ENCODE measurements at regions not wholly inside any gene's neighbourhood (a gene's known extent, or its start where the extent isn't known, plus 50 kb on each side); places are given as distances from the start of the nearest gene placed in this dataset.
"Not testable (repeated sequence)": the region's sequence is repeated elsewhere in the genome, so short reads cannot be mapped to it uniquely, and the experiment has no call there.

- no peak overlapping the region for H3K27ac Mint-ChIP-seq
- ChIA-PET POLR2A (no interaction called here), CTCF (no interaction called here)
- no peaks in the 10 kb centered on the region for H3K36me3 Mint-ChIP-seq (ENCODE audit: low read depth)
- no peaks in the 10 kb centered on the region for H3K4me1 Mint-ChIP-seq
- no peak overlapping the region for H3K4me3 Mint-ChIP-seq
- no peaks in the 10 kb centered on the region for H3K9me3 Mint-ChIP-seq
- no peak for DNase-seq
- peaks cover 8% of the 10 kb centered on the region for H3K27me3 Mint-ChIP-seq
Measured at GRCh38 chr15:77837649-77838025, 204.9 kb upstream of the LINGO1 start.

DNA sequence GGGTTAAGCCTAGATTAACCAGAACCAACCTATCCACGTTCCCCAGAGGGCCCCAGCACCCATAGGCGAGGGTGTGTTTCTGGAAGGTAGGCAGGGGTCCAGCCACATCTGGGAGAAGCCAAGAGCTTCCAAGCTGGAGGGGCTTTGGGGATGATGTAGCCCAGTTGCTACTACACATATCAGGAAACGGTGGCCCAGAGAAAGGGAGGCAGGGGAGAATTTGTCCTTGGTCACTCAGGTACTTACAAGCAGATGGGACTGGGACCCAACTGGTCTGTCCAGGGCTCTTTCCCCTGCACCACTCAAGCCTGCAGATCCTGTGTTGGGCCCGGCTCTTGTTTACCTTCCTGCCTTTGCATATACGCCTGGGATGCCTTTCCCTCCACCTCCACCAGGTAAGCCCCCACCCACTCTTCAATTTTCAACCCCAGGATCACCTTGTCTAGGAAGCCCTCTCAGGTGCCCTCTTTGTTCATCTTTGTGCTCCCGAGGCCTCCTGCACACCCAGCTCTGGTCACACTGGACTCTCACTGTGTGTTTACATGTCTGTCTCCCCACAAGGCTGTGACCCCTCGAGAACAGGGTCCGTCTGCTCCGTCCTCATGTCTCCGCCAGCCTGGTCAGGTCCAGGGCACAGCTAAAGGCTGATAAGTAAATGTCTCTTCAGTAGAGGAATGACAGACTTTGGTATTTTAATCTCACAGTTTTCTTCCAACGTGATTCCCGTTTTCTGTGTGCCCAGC is 204.4 kb upstream of the LINGO1 start:
- Mint-ChIP-seq H3K4me3 (no peak overlapping the region), H3K4me1 (no peaks in the 10 kb centered on the region), H3K9me3 (no peaks in the 10 kb centered on the region), H3K27ac (no peak overlapping the region), H3K36me3 (ENCODE audit: low read depth) (no peaks in the 10 kb centered on the region), H3K27me3 (peaks cover 5% of the 10 kb centered on the region)
- ChIA-PET POLR2A (no interaction called here), CTCF (no interaction called here)
- DNase-seq = no peak

DNA sequence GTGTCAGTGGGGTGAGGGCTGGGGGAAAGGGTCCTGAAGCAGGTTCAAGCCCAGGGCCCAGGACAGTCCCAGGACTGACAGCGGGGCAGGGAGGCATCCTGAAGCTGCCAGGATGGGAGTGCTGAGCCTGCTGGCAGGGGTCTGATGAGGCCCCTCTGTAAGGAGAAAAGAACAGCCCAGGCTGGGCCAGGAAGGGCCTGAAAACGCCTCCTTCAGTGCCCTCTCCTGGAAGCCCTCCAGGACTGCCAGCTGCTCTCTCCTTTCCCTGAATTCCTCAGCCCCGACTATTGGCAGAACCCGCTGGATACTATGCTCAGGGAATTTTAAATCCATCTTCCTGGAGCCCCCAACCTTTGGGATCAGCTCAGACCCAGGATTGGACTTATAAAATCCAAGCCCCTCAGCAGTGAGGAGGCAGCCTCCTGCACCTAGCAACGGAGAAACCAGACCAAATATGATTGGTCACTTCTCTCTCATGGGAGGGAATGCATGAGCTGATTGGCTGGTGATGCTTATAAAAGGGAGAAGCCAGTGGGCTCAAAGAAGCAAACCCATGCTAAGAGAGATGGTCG is 203.5 kb upstream of the LINGO1 start:
- ChIA-PET POLR2A (no interaction called here), CTCF (no interaction called here)
- Mint-ChIP-seq H3K27ac (no peak overlapping the region), H3K27me3 (peaks cover 5% of the 10 kb centered on the region), H3K4me1 (no peaks in the 10 kb centered on the region), H3K9me3 (no peaks in the 10 kb centered on the region), H3K4me3 (no peak overlapping the region), H3K36me3 (ENCODE audit: low read depth) (no peaks in the 10 kb centered on the region)
- no peak for DNase-seq

DNA sequence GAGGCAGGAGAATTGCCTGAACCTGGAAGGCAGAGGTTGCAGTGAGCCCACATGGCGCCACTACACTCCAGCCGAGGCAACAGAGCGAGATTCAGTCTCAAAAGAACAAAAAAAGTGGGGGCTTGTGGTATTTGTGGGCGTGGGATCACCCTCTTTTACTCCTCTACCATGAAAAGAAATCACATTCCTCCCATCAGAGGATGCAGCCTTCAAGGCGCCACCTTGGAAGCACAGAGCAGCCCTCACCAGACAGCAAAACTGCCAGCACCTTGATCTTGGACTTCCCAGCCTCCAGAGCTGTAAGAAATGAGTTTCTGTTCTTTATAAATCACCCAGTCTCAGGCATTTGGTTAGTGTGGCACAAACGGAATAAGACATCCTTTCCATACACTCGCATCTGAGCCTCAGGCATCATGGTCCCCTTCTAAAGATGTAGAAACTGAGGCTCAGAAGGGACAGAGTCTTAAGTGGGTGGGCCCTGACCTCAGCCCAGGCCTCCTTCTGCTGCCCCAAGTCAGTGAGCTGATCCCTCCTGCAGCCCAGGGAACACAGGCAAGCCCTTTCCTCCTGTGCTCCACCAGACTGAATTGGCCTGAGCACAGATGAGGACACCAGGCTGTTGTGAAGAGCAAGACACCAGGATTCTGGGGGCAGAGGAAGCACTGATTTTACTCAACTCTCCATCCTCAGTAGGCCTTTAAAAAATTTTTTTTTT is 201.7 kb upstream of the LINGO1 start:
- Mint-ChIP-seq H3K4me1 (no peaks in the 10 kb centered on the region), H3K36me3 (ENCODE audit: low read depth) (no peaks in the 10 kb centered on the region), H3K27ac (no peak overlapping the region), H3K9me3 (no peaks in the 10 kb centered on the region), H3K4me3 (no peak overlapping the region), H3K27me3 (peaks cover 2% of the 10 kb centered on the region)
- ChIA-PET POLR2A (no interaction called here), CTCF (no interaction called here)
- DNase-seq = no peak

GRCh38 chr15:77832874-77833273 is 200.2 kb upstream of the LINGO1 start:
- ChIA-PET CTCF (no interaction called here), POLR2A (no interaction called here)
- Mint-ChIP-seq H3K27ac (no peak overlapping the region), H3K4me3 (no peak overlapping the region), H3K4me1 (no peaks in the 10 kb centered on the region), H3K36me3 (ENCODE audit: low read depth) (no peaks in the 10 kb centered on the region), H3K9me3 (no peaks in the 10 kb centered on the region), H3K27me3 (no peaks in the 10 kb centered on the region)
- DNase-seq = no peak

GRCh38 chr15:77831986-77832385 is 199.3 kb upstream of the LINGO1 start:
- Mint-ChIP-seq H3K27me3 (no peaks in the 10 kb centered on the region), H3K36me3 (ENCODE audit: low read depth) (no peaks in the 10 kb centered on the region), H3K4me3 (no peak overlapping the region), H3K9me3 (no peaks in the 10 kb centered on the region), H3K4me1 (no peaks in the 10 kb centered on the region), H3K27ac (no peak overlapping the region)
- POLR2A ChIA-PET = no interaction called here
- CTCF ChIA-PET = interaction anchor here (1.1 kb wide), 1 partner anchor 10 kb away, joined by 4 read pairs; no protein-coding TSS in a partner anchor
- no peak for DNase-seq

- ChIA-PET CTCF (no interaction called here), POLR2A (no interaction called here)
- no peaks in the 10 kb centered on the region for H3K36me3 Mint-ChIP-seq (ENCODE audit: low read depth)
- H3K27ac Mint-ChIP-seq = no peak overlapping the region
- no peak overlapping the region for H3K4me3 Mint-ChIP-seq
- DNase-seq = no peak
- H3K27me3 Mint-ChIP-seq = peaks cover under 1% of the 10 kb centered on the region
- no peaks in the 10 kb centered on the region for H3K4me1 Mint-ChIP-seq
- H3K9me3 Mint-ChIP-seq = no peaks in the 10 kb centered on the region
Measured at GRCh38 chr15:77830051-77830468, 197.3 kb upstream of the LINGO1 start.

- POLR2A ChIA-PET; H3K9me3 Mint-ChIP-seq; DNase-seq; H3K4me1 Mint-ChIP-seq; H3K27me3 Mint-ChIP-seq; H3K4me3 Mint-ChIP-seq; H3K36me3 Mint-ChIP-seq (ENCODE audit: low read depth); H3K27ac Mint-ChIP-seq: not testable (repeated sequence)
- CTCF ChIA-PET = interaction anchor here (1.2 kb wide), 1 partner anchor 9 kb away, joined by 3 read pairs; no protein-coding TSS in a partner anchor
Measured at GRCh38 chr15:77829331-77829730, 196.6 kb upstream of the LINGO1 start.

GRCh38 chr15:77827860-77828259 is 195.1 kb upstream of the LINGO1 start:
- no peak overlapping the region for H3K4me3 Mint-ChIP-seq
- no peaks in the 10 kb centered on the region for H3K9me3 Mint-ChIP-seq
- no peak for DNase-seq
- H3K27me3 Mint-ChIP-seq = peaks cover 7% of the 10 kb centered on the region
- POLR2A ChIA-PET = no interaction called here
- no peaks in the 10 kb centered on the region for H3K4me1 Mint-ChIP-seq
- H3K27ac Mint-ChIP-seq = no peak overlapping the region
- no peaks in the 10 kb centered on the region for H3K36me3 Mint-ChIP-seq (ENCODE audit: low read depth)
- CTCF ChIA-PET = no interaction called here

- no peaks in the 10 kb centered on the region for H3K4me1 Mint-ChIP-seq
- peaks cover 21% of the 10 kb centered on the region for H3K27me3 Mint-ChIP-seq
- no peaks in the 10 kb centered on the region for H3K9me3 Mint-ChIP-seq
- no peak overlapping the region for H3K4me3 Mint-ChIP-seq
- ChIA-PET POLR2A (no interaction called here), CTCF (interaction anchor here (0.6 kb wide), 1 partner anchor 409 kb away, joined by 3 read pairs; no protein-coding TSS in a partner anchor)
- no peak for DNase-seq
- no peak overlapping the region for H3K27ac Mint-ChIP-seq
- H3K36me3 Mint-ChIP-seq (ENCODE audit: low read depth) = no peaks in the 10 kb centered on the region
Measured at GRCh38 chr15:77826006-77826695, 193.4 kb upstream of the LINGO1 start.

DNA sequence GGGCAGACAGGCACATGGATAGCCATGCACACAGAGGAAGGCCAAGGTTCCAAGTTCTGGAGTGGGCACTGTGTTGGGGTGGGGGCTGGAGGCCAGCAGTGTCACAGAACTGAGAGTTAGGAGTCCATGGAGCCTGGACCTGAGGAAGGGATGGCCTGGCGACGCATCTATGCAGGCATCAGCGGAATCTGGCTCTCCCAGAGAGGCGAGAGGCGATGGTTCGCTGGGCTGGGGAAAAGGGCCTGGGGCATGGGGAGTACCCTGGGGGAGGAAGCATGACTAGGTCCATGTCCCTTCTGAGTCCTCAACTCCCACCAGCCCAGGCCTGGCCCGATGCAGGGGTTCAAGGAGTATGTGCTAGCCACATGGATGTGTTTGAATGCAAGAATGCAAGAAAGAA is 192.8 kb upstream of the LINGO1 start:
- no peak overlapping the region for H3K4me3 Mint-ChIP-seq
- H3K36me3 Mint-ChIP-seq (ENCODE audit: low read depth) = no peaks in the 10 kb centered on the region
- ChIA-PET CTCF (interaction anchor here (0.6 kb wide), 1 partner anchor 409 kb away, joined by 3 read pairs; no protein-coding TSS in a partner anchor), POLR2A (no interaction called here)
- H3K27ac Mint-ChIP-seq = no peak overlapping the region
- no peaks in the 10 kb centered on the region for H3K9me3 Mint-ChIP-seq
- no peak for DNase-seq
- H3K4me1 Mint-ChIP-seq = peaks cover 1% of the 10 kb centered on the region
- peaks cover 27% of the 10 kb centered on the region for H3K27me3 Mint-ChIP-seq

- no peaks in the 10 kb centered on the region for H3K9me3 Mint-ChIP-seq
- ChIA-PET POLR2A (no interaction called here), CTCF (no interaction called here)
Measured at GRCh38 chr15:77825252-77825542, 192.5 kb upstream of the LINGO1 start.

More at GRCh38 chr15:77825252-77825542, 192.5 kb upstream of the LINGO1 start:
- no peak for DNase-seq
- no peak overlapping the region for H3K27ac Mint-ChIP-seq
- peaks cover 30% of the 10 kb centered on the region for H3K27me3 Mint-ChIP-seq
- no peaks in the 10 kb centered on the region for H3K36me3 Mint-ChIP-seq (ENCODE audit: low read depth)
- H3K4me1 Mint-ChIP-seq = peaks cover 3% of the 10 kb centered on the region
- no peak overlapping the region for H3K4me3 Mint-ChIP-seq

All from activated CD4-positive, alpha-beta T cell treated with anti-CD3 and anti-CD28 coated beads, Interleukin-2, amount 10 ng/mL, durations not matched to agents 7 days and 5 days (primary cell).